H1 (cell line): ENCODE measurements at regions not wholly inside any gene's neighbourhood (a gene's known extent, or its start where the extent isn't known, plus 50 kb on each side); places are given as distances from the start of the nearest gene placed in this dataset.

Source experiments
- CTCF ChIA-PET: fragments of 300-600 bp; sonication (Branson Sonifier 250); formaldehyde crosslinking; loops from one replicate; lab custom pipeline; 2021; ENCODE audit not compliant: partially characterized antibody; lab: Charles Lee
- POLR2A ChIA-PET: fragments of 300-600 bp; sonication (Branson Sonifier 250); formaldehyde crosslinking; loops from one replicate; lab custom pipeline; 2021; ENCODE audit warnings: inconsistent platforms; ENCODE audit not compliant: partially characterized antibody; lab: Charles Lee
- DNase-seq, 2 experiments: peaks; one replicate each; pipeline versions ENCODE4 v3.0.0 to v3.0.0-alpha.2; 2010 to 2022; ENCODE audit warnings: low spot score in 2 of 2, low read depth in 1 of 2, mixed read lengths in 1 of 2
- FAIRE-seq: peaks from 2 replicates; lab custom pipeline; 2011; peaks lifted over from hg19 to GRCh38; lab: Jason Lieb, UNC
- H2AFZ ChIP-seq: 2 replicates; pipeline ENCODE4 v1.8.1; 2012; ENCODE audit warnings: low read length, inconsistent platforms
- H2AK5ac ChIP-seq: 2 replicates; pipeline ENCODE4 v1.6.1; 2013; ENCODE audit warnings: low read depth, low read length
- H2BK120ac ChIP-seq: replicated peaks from 2 replicates; pipeline ENCODE3; 2013; ENCODE audit warnings: low read depth, low read length, inconsistent platforms
- H2BK12ac ChIP-seq: 2 replicates; pipeline ENCODE4 v1.6.1; 2013; ENCODE audit warnings: low read depth, low read length
- H2BK15ac ChIP-seq: 2 replicates; pipeline ENCODE4 v1.6.1; 2013; ENCODE audit warnings: low read length
- H2BK20ac ChIP-seq: 2 replicates; pipeline ENCODE4 v1.6.1; 2013; ENCODE audit warnings: low read length
- H2BK5ac ChIP-seq: 2 replicates; pipeline ENCODE4 v1.6.1; 2013; ENCODE audit warnings: low read depth, low read length
- H3K14ac ChIP-seq: 2 replicates; pipeline ENCODE4 v1.6.1; 2013; ENCODE audit warnings: inconsistent platforms; ENCODE audit not compliant: insufficient read length
- H3K18ac ChIP-seq: 2 replicates; pipeline ENCODE4 v1.6.1; 2013; ENCODE audit warnings: low read length; ENCODE audit errors: extremely low read depth
- H3K23ac ChIP-seq: 2 replicates; pipeline ENCODE4 v1.6.1; 2013; ENCODE audit warnings: inconsistent platforms; ENCODE audit not compliant: insufficient read length
- H3K23me2 ChIP-seq: 2 replicates; pipeline ENCODE4 v1.6.1; 2013; ENCODE audit warnings: low read depth, low read length
- H3K27ac ChIP-seq: 2 replicates; pipeline ENCODE4 v1.6.1; 2011; ENCODE audit warnings: low read depth, low read length, inconsistent platforms
- H3K27me3 ChIP-seq, 4 experiments: replicated peaks in 1 of 4; 1 replicate in 1 of 4; 2 replicates in 3 of 4; pipeline versions ENCODE4 v1.6.1 to v1.8.1; 2011 to 2013; ENCODE audit warnings: low read length in 3 of 4, mild to moderate bottlenecking in 3 of 4, inconsistent platforms in 2 of 4, mixed read lengths in 2 of 4, moderate library complexity in 1 of 4; ENCODE audit not compliant: control insufficient read depth in 3 of 4, insufficient read depth in 3 of 4; ENCODE audit errors: extremely low read depth in 1 of 4
- H3K36me3 ChIP-seq, 4 experiments: 2 replicates each; pipeline versions ENCODE4 v1.6.1 to v1.8.1; 2011 to 2013; ENCODE audit warnings: mild to moderate bottlenecking in 4 of 4, low read length in 3 of 4, moderate library complexity in 2 of 4, control low read depth in 1 of 4, inconsistent platforms in 1 of 4; ENCODE audit not compliant: insufficient read depth in 4 of 4, control insufficient read depth in 2 of 4
- H3K4ac ChIP-seq: replicated peaks from 2 replicates; pipeline ENCODE3; 2013; ENCODE audit warnings: low read length, low read depth, mixed read lengths, inconsistent platforms; ENCODE audit not compliant: insufficient read length
- H3K4me1 ChIP-seq, 4 experiments: replicated peaks in 1 of 4; 1 replicate in 1 of 4; 2 replicates in 3 of 4; pipeline versions ENCODE4 v1.6.1 to v1.8.1; 2011 to 2013; ENCODE audit warnings: low read length in 3 of 4, inconsistent platforms in 2 of 4, mixed read lengths in 1 of 4; ENCODE audit not compliant: insufficient read depth in 4 of 4, control insufficient read depth in 3 of 4
- H3K4me2 ChIP-seq, 2 experiments: 2 replicates each; pipeline versions ENCODE4 v1.6.1 to v1.8.1; 2011 to 2013; ENCODE audit warnings: low read depth in 2 of 2, low read length in 2 of 2, control low read depth in 1 of 2, inconsistent platforms in 1 of 2, mild to moderate bottlenecking in 1 of 2; ENCODE audit not compliant: insufficient read depth in 1 of 2
- H3K4me3 ChIP-seq, 4 experiments: fragments of 200-600, 300-600 bp in 1 of 4; sonication (generic), shearing (Covaris generic), sonication (Bioruptor Twin) in 1 of 4; 2 replicates each; pipeline versions ENCODE4 v1.5.1 to v1.8.1; 2011 to 2016; ENCODE audit warnings: low read length in 4 of 4, low read depth in 3 of 4, control low read depth in 2 of 4, inconsistent platforms in 2 of 4, mild to moderate bottlenecking in 2 of 4, mixed read lengths in 1 of 4, moderate library complexity in 1 of 4; ENCODE audit not compliant: insufficient read depth in 2 of 4; ENCODE audit errors: extremely low read depth in 1 of 4
- H3K56ac ChIP-seq: replicated peaks from 2 replicates; pipeline ENCODE3; 2013; ENCODE audit warnings: low read depth, mild to moderate bottlenecking, mixed read lengths, low read length, inconsistent platforms; ENCODE audit not compliant: insufficient read length
- H3K79me1 ChIP-seq: 2 replicates; pipeline ENCODE4 v1.6.1; 2013; ENCODE audit warnings: low read depth, low read length, control low read depth
- H3K79me2 ChIP-seq, 2 experiments: 2 replicates each; pipeline versions ENCODE4 v1.6.1 to v1.8.1; 2012 to 2013; ENCODE audit warnings: low read length in 2 of 2, mild to moderate bottlenecking in 2 of 2, inconsistent platforms in 1 of 2; ENCODE audit not compliant: insufficient read depth in 2 of 2, control insufficient read depth in 1 of 2
- H3K9ac ChIP-seq, 4 experiments: replicated peaks in 1 of 4; 1 replicate in 1 of 4; 2 replicates in 3 of 4; pipeline versions ENCODE4 v1.6.1 to v1.8.1; 2011 to 2013; ENCODE audit warnings: low read depth in 3 of 4, low read length in 3 of 4, control low read depth in 2 of 4, mild to moderate bottlenecking in 2 of 4, moderate library complexity in 2 of 4, inconsistent platforms in 1 of 4; ENCODE audit errors: extremely low read depth in 1 of 4
- H3K9me3 ChIP-seq, 2 experiments: 2 replicates each; pipeline versions ENCODE4 v1.6.1 to v1.8.1; 2012 to 2013; ENCODE audit warnings: mild to moderate bottlenecking in 2 of 2, moderate library complexity in 2 of 2, control low read depth in 1 of 2, inconsistent platforms in 1 of 2, low read depth in 1 of 2, low read length in 1 of 2, mixed read lengths in 1 of 2; ENCODE audit not compliant: insufficient read depth in 2 of 2
- H4K20me1 ChIP-seq, 2 experiments: replicated peaks in 1 of 2; 2 replicates each; pipeline versions ENCODE3 to v1.8.1; 2011 to 2013; ENCODE audit warnings: inconsistent platforms in 2 of 2, low read length in 2 of 2, mild to moderate bottlenecking in 1 of 2; ENCODE audit not compliant: insufficient read depth in 2 of 2, control insufficient read depth in 1 of 2
- H4K5ac ChIP-seq: 2 replicates; pipeline ENCODE4 v1.6.1; 2013; ENCODE audit warnings: low read length, low read depth, mixed read lengths, inconsistent platforms; ENCODE audit not compliant: insufficient read length
- H4K8ac ChIP-seq: 2 replicates; pipeline ENCODE4 v1.8.0; 2013; ENCODE audit warnings: mild to moderate bottlenecking, moderate library complexity, low read length, inconsistent platforms; ENCODE audit not compliant: insufficient read depth; ENCODE audit errors: extremely low read depth
- H4K91ac ChIP-seq: replicated peaks from 2 replicates; pipeline ENCODE3; 2013; ENCODE audit warnings: low read length, mixed read lengths, inconsistent platforms; ENCODE audit not compliant: insufficient read length
- BCL11A ChIP-seq, 2 experiments: IDR thresholded peaks; one replicate each; pipeline ENCODE4 v1.6.1; 2011; ENCODE audit warnings: low read depth in 2 of 2, low read length in 2 of 2, mild to moderate bottlenecking in 2 of 2
- CEBPB ChIP-seq: IDR thresholded peaks from 2 replicates; pipeline ENCODE4 v1.6.1; 2012; ENCODE audit warnings: low read depth, low read length
- CTCF ChIP-seq, 3 experiments: IDR thresholded peaks; 1 replicate in 2 of 3; 2 replicates in 1 of 3; pipeline versions ENCODE4 v1.5.1 to v1.6.1; 2011; ENCODE audit warnings: low read length in 3 of 3, mild to moderate bottlenecking in 3 of 3, inconsistent platforms in 2 of 3, low read depth in 1 of 3, moderate library complexity in 1 of 3; ENCODE audit not compliant: insufficient read depth in 1 of 3; ENCODE audit errors: control extremely low read depth in 1 of 3
- KDM5A ChIP-seq: fragments of 200-600 bp; IDR thresholded peaks from 2 replicates; pipeline ENCODE4 v1.7.1; 2012; ENCODE audit warnings: mild to moderate bottlenecking, low read length, inconsistent platforms, mixed read lengths
- NANOG ChIP-seq: IDR thresholded peaks from 2 replicates; pipeline ENCODE4 v1.6.1; 2011; ENCODE audit warnings: low read length, low read depth, mild to moderate bottlenecking, inconsistent platforms; ENCODE audit not compliant: insufficient read depth, poor library complexity, severe bottlenecking
- POLR2A ChIP-seq, 2 experiments: IDR thresholded peaks; 1 replicate in 1 of 2; 2 replicates in 1 of 2; pipeline ENCODE4 v1.6.1; 2011; ENCODE audit warnings: low read depth in 2 of 2, low read length in 2 of 2, mild to moderate bottlenecking in 2 of 2; ENCODE audit errors: control extremely low read depth in 1 of 2
- POU5F1 ChIP-seq: IDR thresholded peaks from 2 replicates; pipeline ENCODE4 v1.6.1; 2011; ENCODE audit warnings: low read depth, mild to moderate bottlenecking, low read length, moderate library complexity
- RAD21 ChIP-seq, 2 experiments: IDR thresholded peaks in 1 of 2; conservative IDR thresholded peaks in 1 of 2; 2 replicates each; pipeline ENCODE4 v1.6.1; 2011; ENCODE audit warnings: low read depth in 2 of 2, low read length in 2 of 2, improper control_type of control experiment in 1 of 2, inconsistent platforms in 1 of 2, mild to moderate bottlenecking in 1 of 2, moderate library complexity in 1 of 2
- SP4 ChIP-seq: IDR thresholded peaks from 2 replicates; pipeline ENCODE4 v1.6.1; 2012; ENCODE audit warnings: low read length, inconsistent platforms
- SRF ChIP-seq: IDR thresholded peaks from 2 replicates; pipeline ENCODE4 v1.6.1; 2011; ENCODE audit warnings: mild to moderate bottlenecking, low read depth, low read length, moderate library complexity
- ZNF274 ChIP-seq: IDR thresholded peaks from 2 replicates; pipeline ENCODE4 v1.7.0; 2012; ENCODE audit warnings: low read length, borderline replicate concordance; ENCODE audit errors: extremely low read depth
- WGBS, 2 experiments: shearing (Covaris generic) in 1 of 2; methylation state at CpG; one replicate each; pipeline versions ENCODE4 v1.1.6 to v1.1.7; 2013 to 2015; ENCODE audit warnings: low lambda C conversion rate in 2 of 2, mixed read lengths in 2 of 2, inconsistent platforms in 1 of 2, low coverage in 1 of 2, missing lambda C conversion rate in 1 of 2; ENCODE audit not compliant: insufficient replicate concordance in 2 of 2, insufficient coverage in 1 of 2, insufficient read length in 1 of 2; ENCODE audit errors: extremely low coverage in 1 of 2, missing lambda C conversion rate in 1 of 2; 5-methylcytosine and 5-hydroxymethylcytosine counted together

- H3K36me3 ChIP-seq: no peaks in the 10 kb centered on the region
- H3K56ac ChIP-seq: no peak overlapping the region
- H3K9me3 ChIP-seq: 0 out of 4 replicates have a peak, but pooled peaks cover 0 to 3% of the 10 kb centered on the region in 2 experiments
- no peak overlapping the region for H2BK12ac ChIP-seq
- no peaks in the 10 kb centered on the region for H3K23me2 ChIP-seq
- H3K23ac ChIP-seq: no peak overlapping the region
- no peak overlapping the region for H2AFZ ChIP-seq
- H3K14ac ChIP-seq: no peak overlapping the region
- H3K79me2 ChIP-seq: no peaks in the 10 kb centered on the region
- H3K27me3 ChIP-seq: peaks cover 8 to 48% (median 39%) of the 10 kb centered on the region in 4 experiments
- H3K79me1 ChIP-seq: no peaks in the 10 kb centered on the region
- H3K4me1 ChIP-seq: peaks cover 0 to 9% (median 5%) of the 10 kb centered on the region in 4 experiments; a peak in 4 of 7 replicates
- no peak overlapping the region for H3K27ac ChIP-seq
- H2BK15ac ChIP-seq: no peak overlapping the region
- H3K4ac ChIP-seq: no peak overlapping the region
- no peak overlapping the region for H2AK5ac ChIP-seq
- ChIA-PET POLR2A (no interaction called here), CTCF (interaction anchor here (0.8 to 6.2 kb wide), 6 partner anchors 8 to 264 kb away, joined by 3 to 39 read pairs (median 4); no protein-coding TSS in a partner anchor)
- H2BK5ac ChIP-seq: no peak overlapping the region
- FAIRE-seq (no peak), DNase-seq (no peak)
- no peak overlapping the region for H3K4me2 ChIP-seq
- no peak overlapping the region for H3K9ac ChIP-seq
- no peak overlapping the region for H4K8ac ChIP-seq
- no peaks in the 10 kb centered on the region for H4K20me1 ChIP-seq
- H4K5ac ChIP-seq: no peak overlapping the region
- H2BK120ac ChIP-seq: no peak overlapping the region
- no peak overlapping the region for H4K91ac ChIP-seq
- no peak overlapping the region for H2BK20ac ChIP-seq
- H3K18ac ChIP-seq: no peak overlapping the region
- WGBS, 2 experiments: 81% methylated on average over 16 of the region's 17 CpGs; no CpG with 5 or more reads in 1 of the 2 experiments
- no peak overlapping the region for H3K4me3 ChIP-seq
- TF ChIP-seq ZNF274: no peak
- no peak for TF ChIP-seq SRF
- no peak for TF ChIP-seq BCL11A (IDR thresholded peaks at IDR 0.05; ENCODE audit: low read depth in 2 of 2, low read length in 2 of 2)
- TF ChIP-seq NANOG: no peak
- TF ChIP-seq CEBPB: no peak
- no peak for TF ChIP-seq CTCF (IDR thresholded peaks at IDR 0.05; ENCODE audit: control extremely low read depth in 1 of 3, insufficient read depth in 1 of 3, low read depth in 1 of 3, low read length in 3 of 3)
- no peak for TF ChIP-seq RAD21 (IDR thresholded peaks at IDR 0.05 in 1 of 2, conservative IDR thresholded peaks at IDR 0.05 in 1 of 2; ENCODE audit: low read depth in 2 of 2, low read length in 2 of 2)
- no peak for TF ChIP-seq SP4
- TF ChIP-seq POU5F1: no peak
- TF ChIP-seq POLR2A (IDR thresholded peaks at IDR 0.05; ENCODE audit: control extremely low read depth in 1 of 2, low read depth in 2 of 2, low read length in 2 of 2): no peak
- no peak for TF ChIP-seq KDM5A
These were observed 117.6 kb upstream of the SPATA13 start for GRCh38 chr13:24042710-24043440.
